Hypothalamus (tissue), 51 donors: ENCODE measurements at regions not wholly inside any gene's neighbourhood (a gene's known extent, or its start where the extent isn't known, plus 50 kb on each side); places are given as distances from the start of the nearest gene placed in this dataset.
A peak's percentile ranks its signal among the peaks of the same experiment; 100 is the strongest.

Experiments
- DNase-seq, 51 donors: peaks; one replicate each; lab custom pipeline; 2025; lab: John Stamatoyannopoulos, UW

GRCh38 chr2:12223732-12224131 is 477.3 kb downstream of the LPIN1 start:
- DNase-seq: no peak

GRCh38 chr2:12226653-12227052 is 480.2 kb downstream of the LPIN1 start:
- DNase-seq: no peak

GRCh38 chr2:12227941-12228608 is 481.6 kb downstream of the LPIN1 start:
- no peak for DNase-seq

- no peak for DNase-seq
Observed at GRCh38 chr2:12231288-12231687, 484.9 kb downstream of the LPIN1 start.

- DNase-seq: no peak
Observed at GRCh38 chr2:12232876-12233275, 483.9 kb upstream of the TRIB2 start.

- DNase-seq: no peak
Observed at GRCh38 chr2:12236136-12236844, 480.4 kb upstream of the TRIB2 start.

GRCh38 chr2:12240206-12240605 is 476.5 kb upstream of the TRIB2 start:
- no peak for DNase-seq

GRCh38 chr2:12243381-12243780 is 473.4 kb upstream of the TRIB2 start:
- no peak for DNase-seq

GRCh38 chr2:12244070-12244469 is 472.7 kb upstream of the TRIB2 start:
- DNase-seq: no peak

GRCh38 chr2:12251121-12251520 is 465.6 kb upstream of the TRIB2 start:
- DNase-seq: no peak

- DNase-seq: no peak
Observed at GRCh38 chr2:12251749-12252148, 465.0 kb upstream of the TRIB2 start.

- no peak for DNase-seq
Observed at GRCh38 chr2:12253167-12253778, 463.5 kb upstream of the TRIB2 start.

- no peak for DNase-seq
Observed at GRCh38 chr2:12254280-12254860, 462.4 kb upstream of the TRIB2 start.

GRCh38 chr2:12256206-12256605 is 460.5 kb upstream of the TRIB2 start:
- DNase-seq: no peak

GRCh38 chr2:12257476-12257875 is 459.3 kb upstream of the TRIB2 start:
- no peak for DNase-seq

GRCh38 chr2:12259493-12259892 is 457.2 kb upstream of the TRIB2 start:
- DNase-seq: no peak

GRCh38 chr2:12261986-12262680 is 454.6 kb upstream of the TRIB2 start:
- no peak for DNase-seq

GRCh38 chr2:12262681-12263436 is 453.9 kb upstream of the TRIB2 start:
- DNase-seq: peak in 1 of 51 donors; percentile 11

GRCh38 chr2:12263730-12264129 is 453.0 kb upstream of the TRIB2 start:
- DNase-seq: no peak

- DNase-seq: no peak
Observed at GRCh38 chr2:12264146-12264545, 452.6 kb upstream of the TRIB2 start.
